Hepatocyte (in vitro differentiated cells): ENCODE measurements at regions not wholly inside any gene's neighbourhood (a gene's known extent, or its start where the extent isn't known, plus 50 kb on each side); places are given as distances from the start of the nearest gene placed in this dataset.

Experiments used
- DNase-seq: peaks from one replicate; pipeline ENCODE4 v3.0.0-alpha.2; 2016; ENCODE audit warnings: low spot score
- H2AFZ ChIP-seq: fragments of 200-600 bp; sonication (generic); 2 replicates; pipeline ENCODE4 v1.6.0; 2016; ENCODE audit warnings: antibody characterized with exemption, mild to moderate bottlenecking
- H3K27ac ChIP-seq: fragments of 200-600 bp; sonication (generic); 2 replicates; pipeline ENCODE4 v1.5.1; 2016; ENCODE audit warnings: mild to moderate bottlenecking
- H3K27me3 ChIP-seq: fragments of 200-600 bp; sonication (generic); 2 replicates; pipeline ENCODE4 v1.6.1; 2016
- H3K36me3 ChIP-seq: fragments of 200-600 bp; sonication (generic); replicated peaks from 2 replicates; pipeline ENCODE4 v1.5.1; 2016; ENCODE audit warnings: low read depth; ENCODE audit not compliant: insufficient read depth
- H3K4me1 ChIP-seq: fragments of 200-600 bp; sonication (generic); 2 replicates; pipeline ENCODE4 v1.5.1; 2016; ENCODE audit warnings: mild to moderate bottlenecking, moderate library complexity; ENCODE audit not compliant: insufficient read depth
- H3K4me2 ChIP-seq: fragments of 200-600 bp; sonication (generic); 2 replicates; pipeline ENCODE4 v1.6.0; 2016
- H3K4me3 ChIP-seq: fragments of 200-600 bp; sonication (generic); 2 replicates; pipeline ENCODE4 v1.5.1; 2016; ENCODE audit warnings: mild to moderate bottlenecking
- H3K79me2 ChIP-seq: fragments of 200-600 bp; sonication (generic); 2 replicates; pipeline ENCODE4 v1.6.0; 2017; ENCODE audit warnings: mild to moderate bottlenecking
- H3K9me2 ChIP-seq: fragments of 200-600 bp; sonication (generic); replicated peaks from 2 replicates; pipeline ENCODE4 v1.6.0; 2017; ENCODE audit warnings: mild to moderate bottlenecking; ENCODE audit not compliant: insufficient read depth
- H3K9me3 ChIP-seq: fragments of 200-600 bp; sonication (generic); 2 replicates; pipeline ENCODE4 v1.5.1; 2016; ENCODE audit warnings: low read depth, mild to moderate bottlenecking
- H4K20me1 ChIP-seq: fragments of 200-600 bp; sonication (generic); 2 replicates; pipeline ENCODE4 v1.6.0; 2016; ENCODE audit warnings: mild to moderate bottlenecking; ENCODE audit not compliant: insufficient read depth, poor library complexity, severe bottlenecking
- CTCF ChIP-seq: fragments of 200-600 bp; sonication (generic); IDR thresholded peaks from 2 replicates; pipeline ENCODE4 v1.5.1; 2016; ENCODE audit warnings: antibody characterized with exemption, mild to moderate bottlenecking; ENCODE audit not compliant: poor library complexity
- EZH2 ChIP-seq: fragments of 200-600 bp; sonication (generic); IDR thresholded peaks from 2 replicates; pipeline ENCODE4 v1.6.1; 2016; ENCODE audit warnings: antibody characterized with exemption, mild to moderate bottlenecking, borderline replicate concordance
- EZH2phosphoT487 ChIP-seq: fragments of 200-600 bp; sonication (generic); IDR thresholded peaks from one replicate; pipeline ENCODE4 v1.6.1; 2018; ENCODE audit warnings: antibody characterized with exemption, mild to moderate bottlenecking, low read depth, moderate library complexity; ENCODE audit not compliant: unreplicated experiment, severe bottlenecking
- WGBS: methylation state at CpG from one replicate; pipeline ENCODE4 v1.1.6; 2016; ENCODE audit warnings: low lambda C conversion rate; ENCODE audit errors: missing lambda C conversion rate; 5-methylcytosine and 5-hydroxymethylcytosine counted together

GRCh38 chr3:66552846-66553245 is 52.0 kb upstream of the LRIG1 start:
- H3K9me3 ChIP-seq, result no peaks in the 10 kb centered on the region
- no peak for TF ChIP-seq CTCF
- no peak for TF ChIP-seq EZH2phosphoT487
- no peak for TF ChIP-seq EZH2
- no peak overlapping the region for H3K4me2 ChIP-seq
- H3K36me3 ChIP-seq, result no peaks in the 10 kb centered on the region
- H3K27me3 ChIP-seq, result no peaks in the 10 kb centered on the region
- H2AFZ ChIP-seq, result no peak overlapping the region
- 78% methylated on average over 5 of the region's 5 CpGs for WGBS
- no peaks in the 10 kb centered on the region for H3K9me2 ChIP-seq
- H4K20me1 ChIP-seq, result no peaks in the 10 kb centered on the region
- H3K27ac ChIP-seq, result no peak overlapping the region
- no peaks in the 10 kb centered on the region for H3K79me2 ChIP-seq
- H3K4me3 ChIP-seq, result no peak overlapping the region
- no peak for DNase-seq
- no peaks in the 10 kb centered on the region for H3K4me1 ChIP-seq

GRCh38 chr3:66553441-66554113 is 52.8 kb upstream of the LRIG1 start:
- H3K27me3 ChIP-seq, result no peaks in the 10 kb centered on the region
- 94% methylated on average over 11 of the region's 11 CpGs for WGBS
- H2AFZ ChIP-seq, result no peak overlapping the region
- H3K9me2 ChIP-seq, result no peaks in the 10 kb centered on the region
- H3K4me3 ChIP-seq, result no peak overlapping the region
- no peaks in the 10 kb centered on the region for H4K20me1 ChIP-seq
- no peak overlapping the region for H3K27ac ChIP-seq
- no peak for DNase-seq
- TF ChIP-seq EZH2phosphoT487 (no peak), EZH2 (no peak), CTCF (no peak)
- no peaks in the 10 kb centered on the region for H3K36me3 ChIP-seq
- no peaks in the 10 kb centered on the region for H3K79me2 ChIP-seq
- H3K4me2 ChIP-seq, result no peak overlapping the region
- H3K4me1 ChIP-seq, result no peaks in the 10 kb centered on the region
- H3K9me3 ChIP-seq, result no peaks in the 10 kb centered on the region

DNA sequence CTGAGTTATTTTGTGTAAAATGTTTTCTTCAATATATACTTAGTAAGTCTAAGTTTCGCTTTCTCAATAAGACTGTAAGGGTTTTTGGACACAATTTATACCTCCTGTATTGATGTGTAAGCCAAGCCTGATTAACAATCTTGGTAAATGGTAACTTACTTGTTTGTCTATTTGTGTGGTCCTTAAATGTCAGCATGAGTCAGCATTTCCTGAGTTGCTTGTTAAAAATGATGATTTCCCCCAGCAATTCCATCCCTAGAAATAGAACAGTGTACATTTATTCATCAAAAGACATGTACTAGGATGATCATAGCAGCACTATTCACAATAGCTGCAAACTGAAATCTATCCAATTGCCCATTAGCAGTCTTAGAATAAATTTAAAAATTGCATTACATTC is 53.4 kb upstream of the LRIG1 start:
- DNase-seq, result no peak
- H3K36me3 ChIP-seq, result no peaks in the 10 kb centered on the region
- H3K27ac ChIP-seq, result no peak overlapping the region
- no peaks in the 10 kb centered on the region for H3K4me1 ChIP-seq
- no peak for TF ChIP-seq EZH2phosphoT487
- TF ChIP-seq CTCF, result no peak
- no peak for TF ChIP-seq EZH2
- 93% methylated on average over 1 of the region's 1 CpG for WGBS
- no peak overlapping the region for H2AFZ ChIP-seq
- H3K9me3 ChIP-seq, result no peaks in the 10 kb centered on the region
- no peak overlapping the region for H3K4me2 ChIP-seq
- H3K4me3 ChIP-seq, result no peak overlapping the region
- no peaks in the 10 kb centered on the region for H4K20me1 ChIP-seq
- no peaks in the 10 kb centered on the region for H3K27me3 ChIP-seq
- H3K79me2 ChIP-seq, result no peaks in the 10 kb centered on the region
- H3K9me2 ChIP-seq, result no peaks in the 10 kb centered on the region
